MM.1S (cell line): ENCODE measurements at regions not wholly inside any gene's neighbourhood (a gene's known extent, or its start where the extent isn't known, plus 50 kb on each side); places are given as distances from the start of the nearest gene placed in this dataset.

ENCODE experiments used
- CTCF ChIP-seq: fragments of 300-600 bp; sonication (generic); IDR thresholded peaks from 2 replicates; pipeline ENCODE4 v1.5.1; 2016; ENCODE audit warnings: antibody characterized with exemption, low read length, mixed read lengths
- EZH2 ChIP-seq: fragments of 300-600 bp; sonication (generic); optimal IDR thresholded peaks from 2 replicates; pipeline ENCODE3; 2017; ENCODE audit warnings: low read depth, mild to moderate bottlenecking, antibody characterized with exemption, low read length, mixed read lengths

- TF ChIP-seq CTCF (no peak), EZH2 (no peak)
These were observed 160.4 kb upstream of the CDH12 start for GRCh38 chr5:23013395-23013998.
